WTC11 (cell line): ENCODE measurements at regions not wholly inside any gene's neighbourhood (a gene's known extent, or its start where the extent isn't known, plus 50 kb on each side); places are given as distances from the start of the nearest gene placed in this dataset.

ENCODE experiments used
- ATAC-seq: fragments of 200-7000 bp; cut with Tn5 transposase; 2 replicates; pipeline ENCODE4 v1.10.0; 2021; ENCODE audit warnings: mild to moderate bottlenecking, moderate library complexity
- CTCF ChIA-PET: fragments of 300-600 bp; sonication (Branson Sonifier 250); formaldehyde crosslinking; loops from one replicate; lab custom pipeline; 2021; ENCODE audit warnings: antibody characterized with exemption; lab: Charles Lee
- POLR2A ChIA-PET: fragments of 350-600 bp; sonication (Branson Sonifier 250); formaldehyde crosslinking; loops from one replicate; lab custom pipeline; 2021; ENCODE audit warnings: antibody characterized with exemption; lab: Charles Lee
- DNase-seq: peaks from one replicate; pipeline ENCODE4 v3.0.0; 2021; ENCODE audit warnings: low spot score
- H3K27ac Mint-ChIP-seq: 2 replicates; pipeline ENCODE4 v1.8.0; 2021; ENCODE audit warnings: mixed read lengths
- H3K27me3 Mint-ChIP-seq: 2 replicates; pipeline ENCODE4 v1.8.0; 2021; ENCODE audit warnings: low read depth, mild to moderate bottlenecking, moderate library complexity, mixed read lengths
- H3K36me3 Mint-ChIP-seq: 2 replicates; pipeline ENCODE4 v1.8.0; 2021; ENCODE audit warnings: mixed read lengths
- H3K4me1 Mint-ChIP-seq: 2 replicates; pipeline ENCODE4 v1.8.0; 2022; ENCODE audit warnings: mixed read lengths
- H3K4me3 Mint-ChIP-seq: 2 replicates; pipeline ENCODE4 v1.8.0; 2021; ENCODE audit warnings: mild to moderate bottlenecking, moderate library complexity, mixed read lengths
- H3K9me3 Mint-ChIP-seq: 2 replicates; pipeline ENCODE4 v1.8.0; 2021; ENCODE audit warnings: mixed read lengths
- CREM ChIP-seq: sonication (generic); formaldehyde crosslinking; IDR thresholded peaks from 2 replicates; pipeline ENCODE4 v1.8.1; 2022; ENCODE audit warnings: mild to moderate bottlenecking, missing genetic modification reagents, moderate library complexity
- EMX1 ChIP-seq: fragments of 250-450 bp; sonication (Bioruptor Pico); IDR thresholded peaks from 2 replicates; pipeline ENCODE4 v1.8.0; 2021; ENCODE audit warnings: mild to moderate bottlenecking
- FOXJ3 ChIP-seq: sonication (generic); formaldehyde crosslinking; IDR thresholded peaks from 2 replicates; pipeline ENCODE4 v1.9.0; 2021; ENCODE audit warnings: missing genetic modification reagents, mild to moderate bottlenecking, borderline replicate concordance
- IRF2 ChIP-seq: sonication (generic); formaldehyde crosslinking; IDR thresholded peaks from 2 replicates; pipeline ENCODE4 v1.8.0; 2022; ENCODE audit warnings: low read depth, missing genetic modification reagents, borderline replicate concordance
- JAZF1 ChIP-seq: fragments of 250-450 bp; sonication (Bioruptor Pico); IDR thresholded peaks from 2 replicates; pipeline ENCODE4 v1.9.0; 2021; ENCODE audit warnings: moderate library complexity, mild to moderate bottlenecking, inconsistent platforms
- JUN ChIP-seq: sonication (generic); formaldehyde crosslinking; IDR thresholded peaks from 2 replicates; pipeline ENCODE4 v1.8.0; 2023; ENCODE audit warnings: mild to moderate bottlenecking, missing genetic modification reagents
- MYBL2 ChIP-seq: sonication (generic); formaldehyde crosslinking; IDR thresholded peaks from 2 replicates; pipeline ENCODE4 v1.8.1; 2023; ENCODE audit warnings: mild to moderate bottlenecking, moderate library complexity, missing genetic modification reagents
- NFYB ChIP-seq: sonication (generic); formaldehyde crosslinking; conservative IDR thresholded peaks from 2 replicates; pipeline ENCODE4 v1.8.0; 2022; ENCODE audit warnings: low read depth, missing genetic modification reagents
- NR1H2 ChIP-seq: sonication (generic); formaldehyde crosslinking; IDR thresholded peaks from 2 replicates; pipeline ENCODE4 v1.9.0; 2021; ENCODE audit warnings: mild to moderate bottlenecking, moderate library complexity, missing genetic modification reagents
- NR2C2 ChIP-seq: sonication (generic); formaldehyde crosslinking; IDR thresholded peaks from 2 replicates; pipeline ENCODE4 v1.8.0; 2022; ENCODE audit warnings: mild to moderate bottlenecking, missing genetic modification reagents
- RORB ChIP-seq: fragments of 250-450 bp; sonication (Bioruptor Pico); IDR thresholded peaks from 2 replicates; pipeline ENCODE4 v1.9.0; 2021; ENCODE audit warnings: mild to moderate bottlenecking
- TP53 ChIP-seq: sonication (generic); formaldehyde crosslinking; IDR thresholded peaks from 2 replicates; pipeline ENCODE4 v1.8.1; 2023; ENCODE audit warnings: mild to moderate bottlenecking, missing genetic modification reagents
- ZNF219 ChIP-seq: sonication (generic); formaldehyde crosslinking; IDR thresholded peaks from 2 replicates; pipeline ENCODE4 v1.8.0; 2023; ENCODE audit warnings: missing genetic modification reagents, mild to moderate bottlenecking, borderline replicate concordance
- ZNF396 ChIP-seq: fragments of 250-450 bp; sonication (Bioruptor Pico); IDR thresholded peaks from 2 replicates; pipeline ENCODE4 v1.8.0; 2021; ENCODE audit warnings: mild to moderate bottlenecking, moderate library complexity, borderline replicate concordance
- ZNF423 ChIP-seq: fragments of 250-450 bp; sonication (Bioruptor Pico); IDR thresholded peaks from 2 replicates; pipeline ENCODE4 v2.1.2; 2022; ENCODE audit warnings: mild to moderate bottlenecking, moderate library complexity
- TF ChIP-seq, protein P1 (sequence below): sonication (generic); formaldehyde crosslinking; IDR thresholded peaks from 2 replicates; pipeline ENCODE4 v1.8.1; 2023; ENCODE audit warnings: mild to moderate bottlenecking, missing genetic modification reagents
- TF ChIP-seq, protein P2 (sequence below): sonication (generic); formaldehyde crosslinking; IDR thresholded peaks from 2 replicates; pipeline ENCODE4 v1.8.1; 2023; ENCODE audit warnings: mild to moderate bottlenecking, moderate library complexity, missing genetic modification reagents
- TF ChIP-seq, protein P3 (sequence below): sonication (generic); formaldehyde crosslinking; conservative IDR thresholded peaks from 2 replicates; pipeline ENCODE4 v1.8.1; 2022; ENCODE audit warnings: mild to moderate bottlenecking, missing genetic modification reagents
- TF ChIP-seq, protein P4 (sequence below): sonication (generic); formaldehyde crosslinking; IDR thresholded peaks from 2 replicates; pipeline ENCODE4 v1.8.0; 2022; ENCODE audit warnings: mild to moderate bottlenecking, missing genetic modification reagents
- TF ChIP-seq, protein P5 (sequence below): sonication (generic); formaldehyde crosslinking; IDR thresholded peaks from 2 replicates; pipeline ENCODE4 v1.8.1; 2022; ENCODE audit warnings: low read depth, missing genetic modification reagents, borderline replicate concordance
- TF ChIP-seq, protein P6 (sequence below): sonication (generic); formaldehyde crosslinking; IDR thresholded peaks from 2 replicates; pipeline ENCODE4 v1.8.1; 2022; ENCODE audit warnings: mild to moderate bottlenecking, moderate library complexity, missing genetic modification reagents
- TF ChIP-seq, protein P7 (sequence below): fragments of 250-450 bp; sonication (Bioruptor Pico); IDR thresholded peaks from 2 replicates; pipeline ENCODE4 v1.9.0; 2021; ENCODE audit warnings: mild to moderate bottlenecking, borderline replicate concordance

DNA sequence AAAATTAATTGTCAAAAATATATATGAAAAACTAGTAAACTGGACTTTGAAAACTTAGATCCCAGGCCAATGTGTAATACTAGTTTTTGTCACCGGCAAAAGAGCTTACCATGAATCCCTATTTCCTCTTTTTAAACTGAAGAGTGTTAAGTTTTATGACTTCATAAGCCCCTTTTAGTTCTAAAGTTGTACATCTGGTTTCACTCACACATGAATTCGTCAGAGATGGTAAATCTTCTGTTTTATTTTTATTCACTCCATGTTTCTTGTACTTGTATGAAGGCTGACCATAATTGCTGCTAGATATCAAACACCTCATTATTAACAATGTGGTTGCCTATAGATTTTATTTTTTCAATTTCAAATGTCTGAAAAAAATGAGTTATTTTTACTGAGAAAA, 827.9 kb downstream of the PCDH7 start:
- H3K9me3 Mint-ChIP-seq = no peaks in the 10 kb centered on the region
- H3K27me3 Mint-ChIP-seq = no peaks in the 10 kb centered on the region
- no peak for TF ChIP-seq MYBL2
- TF ChIP-seq TP53 (CRISPR knock-in tag) = no peak
- TF ChIP-seq ZNF396 (CRISPR knock-in tag) = no peak
- TF ChIP-seq JUN (CRISPR knock-in tag) = no peak
- TF ChIP-seq ZNF423 (CRISPR knock-in tag) = no peak
- TF ChIP-seq, protein P1, sequence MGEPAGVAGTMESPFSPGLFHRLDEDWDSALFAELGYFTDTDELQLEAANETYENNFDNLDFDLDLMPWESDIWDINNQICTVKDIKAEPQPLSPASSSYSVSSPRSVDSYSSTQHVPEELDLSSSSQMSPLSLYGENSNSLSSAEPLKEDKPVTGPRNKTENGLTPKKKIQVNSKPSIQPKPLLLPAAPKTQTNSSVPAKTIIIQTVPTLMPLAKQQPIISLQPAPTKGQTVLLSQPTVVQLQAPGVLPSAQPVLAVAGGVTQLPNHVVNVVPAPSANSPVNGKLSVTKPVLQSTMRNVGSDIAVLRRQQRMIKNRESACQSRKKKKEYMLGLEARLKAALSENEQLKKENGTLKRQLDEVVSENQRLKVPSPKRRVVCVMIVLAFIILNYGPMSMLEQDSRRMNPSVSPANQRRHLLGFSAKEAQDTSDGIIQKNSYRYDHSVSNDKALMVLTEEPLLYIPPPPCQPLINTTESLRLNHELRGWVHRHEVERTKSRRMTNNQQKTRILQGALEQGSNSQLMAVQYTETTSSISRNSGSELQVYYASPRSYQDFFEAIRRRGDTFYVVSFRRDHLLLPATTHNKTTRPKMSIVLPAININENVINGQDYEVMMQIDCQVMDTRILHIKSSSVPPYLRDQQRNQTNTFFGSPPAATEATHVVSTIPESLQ (CRISPR knock-in tag) = no peak
- TF ChIP-seq, protein P2, sequence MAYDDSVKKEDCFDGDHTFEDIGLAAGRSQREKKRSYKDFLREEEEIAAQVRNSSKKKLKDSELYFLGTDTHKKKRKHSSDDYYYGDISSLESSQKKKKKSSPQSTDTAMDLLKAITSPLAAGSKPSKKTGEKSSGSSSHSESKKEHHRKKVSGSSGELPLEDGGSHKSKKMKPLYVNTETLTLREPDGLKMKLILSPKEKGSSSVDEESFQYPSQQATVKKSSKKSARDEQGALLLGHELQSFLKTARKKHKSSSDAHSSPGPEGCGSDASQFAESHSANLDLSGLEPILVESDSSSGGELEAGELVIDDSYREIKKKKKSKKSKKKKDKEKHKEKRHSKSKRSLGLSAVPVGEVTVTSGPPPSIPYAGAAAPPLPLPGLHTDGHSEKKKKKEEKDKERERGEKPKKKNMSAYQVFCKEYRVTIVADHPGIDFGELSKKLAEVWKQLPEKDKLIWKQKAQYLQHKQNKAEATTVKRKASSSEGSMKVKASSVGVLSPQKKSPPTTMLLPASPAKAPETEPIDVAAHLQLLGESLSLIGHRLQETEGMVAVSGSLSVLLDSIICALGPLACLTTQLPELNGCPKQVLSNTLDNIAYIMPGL (CRISPR knock-in tag) = no peak
- TF ChIP-seq, protein P3, sequence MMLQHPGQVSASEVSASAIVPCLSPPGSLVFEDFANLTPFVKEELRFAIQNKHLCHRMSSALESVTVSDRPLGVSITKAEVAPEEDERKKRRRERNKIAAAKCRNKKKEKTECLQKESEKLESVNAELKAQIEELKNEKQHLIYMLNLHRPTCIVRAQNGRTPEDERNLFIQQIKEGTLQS (CRISPR knock-in tag) = no peak
- no peak for TF ChIP-seq ZNF219 (CRISPR knock-in tag)
- TF ChIP-seq JAZF1 (CRISPR knock-in tag) = no peak
- TF ChIP-seq, protein P4, sequence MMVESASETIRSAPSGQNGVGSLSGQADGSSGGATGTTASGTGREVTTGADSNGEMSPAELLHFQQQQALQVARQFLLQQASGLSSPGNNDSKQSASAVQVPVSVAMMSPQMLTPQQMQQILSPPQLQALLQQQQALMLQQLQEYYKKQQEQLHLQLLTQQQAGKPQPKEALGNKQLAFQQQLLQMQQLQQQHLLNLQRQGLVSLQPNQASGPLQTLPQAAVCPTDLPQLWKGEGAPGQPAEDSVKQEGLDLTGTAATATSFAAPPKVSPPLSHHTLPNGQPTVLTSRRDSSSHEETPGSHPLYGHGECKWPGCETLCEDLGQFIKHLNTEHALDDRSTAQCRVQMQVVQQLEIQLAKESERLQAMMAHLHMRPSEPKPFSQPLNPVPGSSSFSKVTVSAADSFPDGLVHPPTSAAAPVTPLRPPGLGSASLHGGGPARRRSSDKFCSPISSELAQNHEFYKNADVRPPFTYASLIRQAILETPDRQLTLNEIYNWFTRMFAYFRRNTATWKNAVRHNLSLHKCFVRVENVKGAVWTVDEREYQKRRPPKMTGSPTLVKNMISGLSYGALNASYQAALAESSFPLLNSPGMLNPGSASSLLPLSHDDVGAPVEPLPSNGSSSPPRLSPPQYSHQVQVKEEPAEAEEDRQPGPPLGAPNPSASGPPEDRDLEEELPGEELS = no peak
- no peak for TF ChIP-seq CREM (CRISPR knock-in tag)
- TF ChIP-seq NFYB (CRISPR knock-in tag) = no peak
- no peak for TF ChIP-seq IRF2 (CRISPR knock-in tag)
- TF ChIP-seq, protein P5, sequence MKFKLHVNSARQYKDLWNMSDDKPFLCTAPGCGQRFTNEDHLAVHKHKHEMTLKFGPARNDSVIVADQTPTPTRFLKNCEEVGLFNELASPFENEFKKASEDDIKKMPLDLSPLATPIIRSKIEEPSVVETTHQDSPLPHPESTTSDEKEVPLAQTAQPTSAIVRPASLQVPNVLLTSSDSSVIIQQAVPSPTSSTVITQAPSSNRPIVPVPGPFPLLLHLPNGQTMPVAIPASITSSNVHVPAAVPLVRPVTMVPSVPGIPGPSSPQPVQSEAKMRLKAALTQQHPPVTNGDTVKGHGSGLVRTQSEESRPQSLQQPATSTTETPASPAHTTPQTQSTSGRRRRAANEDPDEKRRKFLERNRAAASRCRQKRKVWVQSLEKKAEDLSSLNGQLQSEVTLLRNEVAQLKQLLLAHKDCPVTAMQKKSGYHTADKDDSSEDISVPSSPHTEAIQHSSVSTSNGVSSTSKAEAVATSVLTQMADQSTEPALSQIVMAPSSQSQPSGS (CRISPR knock-in tag) = no peak
- TF ChIP-seq, protein P6, sequence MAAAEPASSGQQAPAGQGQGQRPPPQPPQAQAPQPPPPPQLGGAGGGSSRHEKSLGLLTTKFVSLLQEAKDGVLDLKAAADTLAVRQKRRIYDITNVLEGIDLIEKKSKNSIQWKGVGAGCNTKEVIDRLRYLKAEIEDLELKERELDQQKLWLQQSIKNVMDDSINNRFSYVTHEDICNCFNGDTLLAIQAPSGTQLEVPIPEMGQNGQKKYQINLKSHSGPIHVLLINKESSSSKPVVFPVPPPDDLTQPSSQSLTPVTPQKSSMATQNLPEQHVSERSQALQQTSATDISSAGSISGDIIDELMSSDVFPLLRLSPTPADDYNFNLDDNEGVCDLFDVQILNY (CRISPR knock-in tag) = no peak
- ChIA-PET CTCF (no interaction called here), POLR2A (no interaction called here)
- no peaks in the 10 kb centered on the region for H3K36me3 Mint-ChIP-seq
- DNase-seq = no peak
- H3K4me1 Mint-ChIP-seq = no peaks in the 10 kb centered on the region
- H3K4me3 Mint-ChIP-seq = no peak overlapping the region
- ATAC-seq = no peak
- no peak overlapping the region for H3K27ac Mint-ChIP-seq

DNA sequence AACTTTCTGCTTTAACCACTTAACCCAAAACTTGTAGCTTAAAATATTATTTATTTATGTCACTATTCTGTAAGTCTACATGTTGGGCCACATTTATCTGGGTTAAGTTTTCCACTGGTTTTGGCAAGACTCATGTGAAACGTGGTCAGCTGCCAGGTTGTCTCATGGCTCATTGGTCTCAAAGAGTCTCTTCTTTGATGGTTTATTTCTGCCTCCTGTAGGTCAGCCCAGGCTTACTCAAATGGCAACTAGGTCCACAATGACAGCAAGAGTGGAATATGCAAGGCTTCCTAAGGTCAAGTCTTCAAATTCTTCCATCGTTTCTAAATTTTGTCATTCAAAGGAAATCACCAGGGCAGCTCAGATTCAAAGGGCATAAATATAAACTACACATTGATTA, 828.7 kb downstream of the PCDH7 start:
- Mint-ChIP-seq H3K27me3 (no peaks in the 10 kb centered on the region), H3K9me3 (no peaks in the 10 kb centered on the region), H3K36me3 (no peaks in the 10 kb centered on the region), H3K4me1 (no peaks in the 10 kb centered on the region), H3K4me3 (no peak overlapping the region), H3K27ac (no peak overlapping the region)
- ChIA-PET CTCF (no interaction called here), POLR2A (no interaction called here)
- DNase-seq (no peak), ATAC-seq (no peak)
- no peak for TF ChIP-seq NR1H2 (CRISPR knock-in tag)
- no peak for TF ChIP-seq RORB (CRISPR knock-in tag)
- no peak for TF ChIP-seq FOXJ3
- no peak for TF ChIP-seq ZNF219 (CRISPR knock-in tag)
- no peak for TF ChIP-seq NR2C2 (CRISPR knock-in tag)
- TF ChIP-seq, protein P5 (CRISPR knock-in tag) = no peak
- TF ChIP-seq, protein P7, sequence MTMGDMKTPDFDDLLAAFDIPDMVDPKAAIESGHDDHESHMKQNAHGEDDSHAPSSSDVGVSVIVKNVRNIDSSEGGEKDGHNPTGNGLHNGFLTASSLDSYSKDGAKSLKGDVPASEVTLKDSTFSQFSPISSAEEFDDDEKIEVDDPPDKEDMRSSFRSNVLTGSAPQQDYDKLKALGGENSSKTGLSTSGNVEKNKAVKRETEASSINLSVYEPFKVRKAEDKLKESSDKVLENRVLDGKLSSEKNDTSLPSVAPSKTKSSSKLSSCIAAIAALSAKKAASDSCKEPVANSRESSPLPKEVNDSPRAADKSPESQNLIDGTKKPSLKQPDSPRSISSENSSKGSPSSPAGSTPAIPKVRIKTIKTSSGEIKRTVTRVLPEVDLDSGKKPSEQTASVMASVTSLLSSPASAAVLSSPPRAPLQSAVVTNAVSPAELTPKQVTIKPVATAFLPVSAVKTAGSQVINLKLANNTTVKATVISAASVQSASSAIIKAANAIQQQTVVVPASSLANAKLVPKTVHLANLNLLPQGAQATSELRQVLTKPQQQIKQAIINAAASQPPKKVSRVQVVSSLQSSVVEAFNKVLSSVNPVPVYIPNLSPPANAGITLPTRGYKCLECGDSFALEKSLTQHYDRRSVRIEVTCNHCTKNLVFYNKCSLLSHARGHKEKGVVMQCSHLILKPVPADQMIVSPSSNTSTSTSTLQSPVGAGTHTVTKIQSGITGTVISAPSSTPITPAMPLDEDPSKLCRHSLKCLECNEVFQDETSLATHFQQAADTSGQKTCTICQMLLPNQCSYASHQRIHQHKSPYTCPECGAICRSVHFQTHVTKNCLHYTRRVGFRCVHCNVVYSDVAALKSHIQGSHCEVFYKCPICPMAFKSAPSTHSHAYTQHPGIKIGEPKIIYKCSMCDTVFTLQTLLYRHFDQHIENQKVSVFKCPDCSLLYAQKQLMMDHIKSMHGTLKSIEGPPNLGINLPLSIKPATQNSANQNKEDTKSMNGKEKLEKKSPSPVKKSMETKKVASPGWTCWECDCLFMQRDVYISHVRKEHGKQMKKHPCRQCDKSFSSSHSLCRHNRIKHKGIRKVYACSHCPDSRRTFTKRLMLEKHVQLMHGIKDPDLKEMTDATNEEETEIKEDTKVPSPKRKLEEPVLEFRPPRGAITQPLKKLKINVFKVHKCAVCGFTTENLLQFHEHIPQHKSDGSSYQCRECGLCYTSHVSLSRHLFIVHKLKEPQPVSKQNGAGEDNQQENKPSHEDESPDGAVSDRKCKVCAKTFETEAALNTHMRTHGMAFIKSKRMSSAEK = no peak
- TF ChIP-seq EMX1 (CRISPR knock-in tag) = no peak
